Stromal cell of bone marrow (primary cell): ENCODE measurements at regions not wholly inside any gene's neighbourhood (a gene's known extent, or its start where the extent isn't known, plus 50 kb on each side); places are given as distances from the start of the nearest gene placed in this dataset.

Source experiments
- DNase-seq: peaks from one replicate; pipeline ENCODE4 v3.0.0-alpha.2; 2012; ENCODE audit warnings: low read depth

DNA sequence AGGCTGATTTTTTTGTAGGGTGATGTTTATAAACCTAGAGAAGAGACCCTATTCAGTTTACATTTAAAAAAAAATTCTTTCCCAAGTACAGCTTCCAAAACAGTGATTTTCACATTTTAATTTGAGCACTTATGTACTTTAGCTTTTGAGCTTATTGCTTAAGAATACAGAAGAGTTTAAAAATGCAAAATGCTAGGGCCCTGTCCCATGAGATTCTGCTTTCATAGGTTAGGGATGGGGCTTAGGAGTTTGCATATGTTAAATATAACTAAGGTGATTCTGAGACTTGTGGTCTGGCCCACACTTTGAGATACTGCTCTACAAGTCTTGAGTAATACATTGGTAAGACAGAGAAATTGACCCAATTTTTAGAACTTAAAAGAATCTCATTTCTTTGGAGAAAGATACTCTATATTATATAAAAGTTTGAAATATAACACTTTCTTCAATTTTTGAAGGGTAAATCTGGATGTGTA, 137.3 kb upstream of the CWC22 start:
- no peak for DNase-seq

DNA sequence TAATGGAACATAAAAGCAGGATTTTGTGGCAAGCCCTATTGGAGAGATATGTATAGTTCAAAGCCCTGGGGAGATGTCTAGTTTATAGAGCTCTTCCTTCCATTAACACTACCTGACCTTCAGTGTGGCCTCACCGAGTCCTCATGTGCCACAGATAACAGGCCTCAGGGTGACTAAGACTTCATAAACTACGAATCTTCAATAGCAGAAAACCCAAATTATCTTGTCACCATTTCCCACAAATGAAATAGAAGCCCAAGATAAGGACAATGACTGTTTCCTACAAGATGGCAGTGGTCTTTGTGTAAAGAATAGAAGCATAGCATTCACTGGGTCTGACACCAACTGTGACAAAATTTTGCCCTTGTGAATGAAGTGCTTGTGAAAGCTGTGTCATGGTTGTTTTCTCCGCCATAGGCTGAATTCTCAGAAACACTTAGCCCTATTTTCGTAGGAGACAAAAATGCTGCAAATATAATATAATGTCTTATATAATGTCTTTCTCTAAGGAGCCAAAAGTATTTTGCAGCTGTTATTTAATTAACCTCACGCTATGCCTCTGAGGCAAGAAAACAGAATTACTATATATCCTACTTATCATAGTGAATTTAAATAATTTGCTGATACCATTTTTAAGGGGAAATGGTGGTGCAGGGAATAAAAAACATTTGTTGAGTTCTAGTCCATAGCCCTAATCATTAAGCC, 136.7 kb upstream of the CWC22 start:
- no peak for DNase-seq

DNA sequence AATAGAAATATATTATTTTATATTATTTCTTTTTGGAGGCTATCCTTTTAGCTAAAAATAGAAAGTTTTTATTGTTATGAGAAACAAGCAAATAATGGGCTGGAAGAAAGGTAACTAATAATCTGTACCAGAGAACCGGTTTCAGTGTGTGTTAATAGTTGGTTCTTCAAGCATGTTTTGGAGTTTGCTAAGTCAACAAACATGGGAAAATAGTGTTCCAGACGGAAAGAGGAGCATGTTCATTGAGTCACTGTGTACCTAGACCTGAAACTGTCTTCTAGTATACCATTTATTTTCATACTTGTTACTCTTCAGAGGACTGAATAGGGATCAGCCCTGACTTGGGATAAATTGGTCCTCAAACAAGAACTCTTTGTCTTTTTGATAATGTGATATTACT, 134.5 kb upstream of the CWC22 start:
- DNase-seq, result no peak

DNA sequence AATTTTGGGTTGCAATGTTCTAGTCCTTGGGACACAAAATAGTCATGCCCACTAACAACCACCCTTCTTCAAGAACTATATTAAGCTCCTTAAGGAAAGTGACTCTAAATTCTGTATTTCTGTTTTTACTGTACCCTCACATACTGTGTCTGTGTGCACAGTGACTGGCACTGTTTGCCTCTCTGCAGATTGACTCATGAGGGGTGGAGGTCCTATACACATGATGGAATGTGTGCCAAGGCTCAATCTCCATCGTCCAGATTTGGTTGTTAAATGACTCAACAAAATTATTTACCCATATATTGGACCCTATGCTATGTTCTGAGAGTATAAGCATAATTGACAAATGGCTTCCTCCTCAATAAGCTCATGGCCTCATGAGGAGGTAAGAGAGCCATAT, 126.6 kb upstream of the CWC22 start:
- DNase-seq, result no peak

DNA sequence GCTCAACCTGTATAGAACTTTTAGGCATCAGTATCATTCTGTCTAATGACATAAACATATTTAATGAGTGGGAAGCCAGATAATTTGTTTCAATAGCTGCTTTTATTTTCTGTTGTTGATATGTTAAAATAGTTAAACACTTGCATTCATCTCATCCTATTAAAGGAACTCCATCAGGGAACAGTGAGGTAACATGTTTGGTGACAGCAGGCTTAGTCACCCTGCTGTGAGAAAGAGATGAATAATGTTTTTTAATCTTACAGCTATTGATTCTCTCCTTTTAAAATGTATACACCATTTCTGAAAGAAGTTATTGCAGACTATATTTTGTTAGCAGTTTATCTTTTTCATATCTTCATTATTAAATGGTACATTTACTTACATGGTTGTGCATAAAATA, 123.3 kb upstream of the CWC22 start:
- peak; percentile 21 for DNase-seq

DNA sequence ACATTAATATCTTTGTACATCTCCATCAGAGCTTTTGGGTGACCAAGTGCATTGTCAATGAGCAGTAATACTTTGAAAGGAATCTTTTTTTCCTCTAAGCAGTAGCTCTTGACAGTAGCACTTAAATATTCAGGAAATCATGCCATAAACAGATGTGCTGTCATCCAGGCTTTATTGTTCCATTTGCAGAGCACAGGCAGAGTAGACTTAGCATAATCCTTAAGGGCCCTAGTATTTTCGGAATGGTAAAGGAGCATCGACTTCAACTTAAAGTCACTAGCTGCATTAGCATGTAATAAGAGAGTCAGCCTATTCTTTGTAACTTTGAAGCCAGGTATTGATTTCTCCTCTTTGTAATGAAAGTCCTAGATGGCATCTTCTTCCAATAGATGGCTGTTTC, 121.8 kb upstream of the CWC22 start:
- DNase-seq, result no peak

DNA sequence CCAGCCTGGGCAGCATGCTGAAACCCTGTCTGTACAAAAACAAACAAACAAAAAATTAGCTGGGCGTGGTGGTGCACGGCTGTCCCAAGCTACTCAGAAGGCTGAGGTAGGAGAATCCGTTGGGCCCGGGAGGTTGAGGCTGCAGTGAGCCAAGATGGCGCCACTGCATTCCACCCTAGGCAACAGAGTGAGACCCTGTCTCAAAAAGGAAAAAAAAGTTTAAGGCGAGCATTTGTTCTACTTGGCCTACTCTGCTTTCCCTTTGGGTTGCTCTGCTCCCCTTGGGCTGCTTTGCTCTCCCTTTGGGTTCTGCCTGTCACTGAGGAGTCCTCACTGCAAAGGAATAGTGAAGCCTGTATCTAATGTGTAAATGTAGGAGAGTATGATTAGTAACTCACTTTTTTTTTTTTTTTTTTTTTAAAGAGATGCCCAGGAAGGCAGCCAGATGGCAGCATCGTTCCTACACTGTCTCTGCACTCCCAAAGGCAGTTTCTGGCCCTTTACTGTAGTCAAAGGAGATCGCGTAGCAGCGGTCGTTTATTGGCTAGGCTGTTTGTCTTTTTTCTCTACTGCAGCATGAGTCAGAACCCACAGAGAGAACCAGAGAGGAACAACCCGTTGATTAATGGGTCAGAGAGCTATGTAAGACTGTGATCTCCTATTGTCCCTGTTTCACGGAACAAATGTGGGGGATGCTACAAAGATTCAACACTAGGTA, 118.3 kb upstream of the CWC22 start:
- peak; percentile 97 for DNase-seq

DNA sequence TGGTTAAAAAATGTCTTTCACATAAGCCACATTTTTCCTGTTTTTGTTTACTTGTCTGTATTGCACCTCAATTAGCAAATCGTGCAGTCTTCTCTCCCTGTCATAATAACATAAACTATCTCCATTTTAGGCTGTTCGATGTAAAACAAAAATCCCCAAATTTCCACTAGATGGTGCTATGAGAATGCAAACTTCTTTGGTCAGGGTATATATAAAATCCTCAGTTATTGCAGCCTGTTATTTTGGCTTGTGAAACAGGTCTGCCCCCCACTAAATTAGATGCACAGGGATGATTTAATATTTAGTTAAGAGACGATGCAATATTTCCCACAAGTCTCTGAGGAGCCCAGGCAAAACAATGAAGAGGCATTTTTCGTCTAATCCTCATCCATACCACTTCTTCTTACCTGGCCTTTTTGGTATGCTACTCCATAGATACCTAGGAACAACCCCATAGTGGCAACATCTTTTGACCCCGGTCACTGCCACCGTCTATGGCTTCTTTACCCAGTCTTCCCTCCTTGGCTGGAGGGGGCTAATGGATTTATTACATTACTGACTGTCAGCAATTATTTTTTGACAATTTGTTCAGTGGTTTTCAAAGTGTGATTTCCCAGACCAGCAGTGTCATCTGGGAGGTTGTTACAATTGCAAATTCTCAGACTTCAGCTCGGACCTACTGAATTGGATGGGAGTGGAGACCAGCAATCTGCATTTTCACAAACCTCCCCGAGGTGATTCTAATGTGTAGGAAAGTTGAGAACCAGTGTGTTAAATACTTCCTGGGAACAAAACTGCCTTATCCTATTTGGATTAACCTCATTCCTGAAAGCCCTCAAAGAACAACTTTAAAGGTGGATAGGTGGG, 117.4 kb upstream of the CWC22 start:
- DNase-seq, result peak; percentile 59

DNA sequence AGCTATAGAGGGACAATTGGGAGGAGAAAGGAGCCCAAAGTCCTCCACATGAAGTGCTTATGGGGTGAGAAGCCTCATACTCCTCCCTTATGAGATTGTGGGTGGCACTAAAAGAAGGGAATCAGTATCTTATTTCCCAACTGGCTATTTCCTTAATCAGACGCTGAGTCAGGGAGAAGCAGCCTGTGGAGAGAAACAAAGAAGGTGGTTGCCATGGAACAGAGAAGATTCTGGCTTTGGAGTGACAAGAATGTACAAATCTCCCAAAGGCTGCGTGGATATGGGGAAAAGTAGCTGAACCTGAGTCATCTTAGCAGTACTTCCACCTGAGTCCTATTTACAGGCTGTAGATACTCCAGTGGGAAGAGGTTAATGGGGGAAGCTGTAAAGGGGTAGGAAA, 115.8 kb upstream of the CWC22 start:
- DNase-seq, result peak; percentile 72

DNA sequence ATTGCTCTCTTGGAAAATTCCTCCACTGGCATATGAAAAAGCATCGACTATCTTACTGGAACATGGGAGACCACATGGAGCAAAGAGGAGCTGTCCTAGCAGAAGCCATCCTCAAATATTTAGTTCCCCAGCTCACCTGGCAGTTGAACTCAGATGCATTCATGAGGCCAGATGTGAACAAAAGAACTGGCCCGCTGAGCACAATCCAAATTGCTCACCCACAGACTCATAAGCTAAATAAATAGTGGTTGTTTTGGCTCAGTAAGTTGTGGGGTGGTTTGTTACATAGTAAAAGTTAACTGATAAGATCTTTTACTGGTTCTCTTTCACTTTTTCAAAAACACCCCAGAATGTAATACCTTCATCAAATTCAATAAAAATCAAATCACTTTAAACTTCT, 108.6 kb upstream of the CWC22 start:
- DNase-seq, result no peak

DNA sequence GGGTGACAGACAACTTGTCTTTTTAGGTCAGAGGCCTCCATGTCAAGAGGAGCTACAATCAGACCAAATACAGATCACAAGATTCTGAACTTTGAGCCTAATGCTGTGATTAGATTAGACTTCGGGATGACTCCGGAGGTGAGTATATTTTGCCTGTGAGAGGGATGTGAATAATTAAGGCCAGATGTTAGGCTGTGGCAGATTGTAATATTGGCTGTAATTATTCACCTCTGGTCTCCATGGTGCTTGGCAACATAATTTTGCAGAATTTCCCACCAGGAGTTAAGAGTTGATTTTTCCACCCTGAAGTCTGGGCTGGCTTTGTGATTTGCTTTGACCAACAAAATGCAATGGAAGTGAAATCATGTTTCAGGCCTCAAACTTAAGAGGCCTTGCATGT, 108.2 kb upstream of the CWC22 start:
- no peak for DNase-seq

DNA sequence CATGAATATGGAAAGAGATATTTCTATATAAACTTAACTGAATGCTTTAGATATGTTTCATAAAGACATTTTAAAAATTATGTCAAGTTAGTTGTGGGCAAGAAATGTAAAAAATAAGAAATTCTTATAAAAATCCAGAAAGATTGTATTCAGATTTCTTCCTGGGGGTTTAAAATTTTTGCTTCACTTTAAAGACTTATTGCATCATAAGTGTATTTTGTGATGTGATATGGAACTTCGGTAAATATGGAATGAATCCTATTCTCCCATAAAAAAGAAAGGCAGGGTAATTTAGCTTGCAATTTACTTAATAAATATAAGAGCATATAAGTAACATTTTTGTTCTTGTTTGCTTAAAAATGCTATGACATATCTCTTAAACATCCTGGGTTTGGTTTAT, 104.8 kb upstream of the CWC22 start:
- no peak for DNase-seq

DNA sequence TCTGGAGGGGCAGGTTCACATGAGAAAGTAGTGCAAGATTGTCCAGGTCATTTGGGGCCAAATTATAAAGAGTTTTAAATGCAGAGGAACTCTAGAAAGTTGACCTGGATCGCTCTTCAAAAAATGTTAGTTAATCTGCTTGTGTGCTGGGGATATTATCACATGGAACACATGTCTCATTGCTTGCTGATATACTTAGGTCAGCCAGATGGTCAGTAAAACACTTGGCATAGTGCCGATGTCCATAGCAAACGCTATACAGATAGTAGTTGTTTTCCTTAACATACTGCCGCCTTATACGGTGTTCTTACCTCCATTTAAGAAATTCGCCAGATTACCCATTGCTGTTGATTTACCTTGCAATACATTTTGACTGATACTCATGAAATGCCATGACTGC, 103.4 kb upstream of the CWC22 start:
- DNase-seq, result no peak

DNA sequence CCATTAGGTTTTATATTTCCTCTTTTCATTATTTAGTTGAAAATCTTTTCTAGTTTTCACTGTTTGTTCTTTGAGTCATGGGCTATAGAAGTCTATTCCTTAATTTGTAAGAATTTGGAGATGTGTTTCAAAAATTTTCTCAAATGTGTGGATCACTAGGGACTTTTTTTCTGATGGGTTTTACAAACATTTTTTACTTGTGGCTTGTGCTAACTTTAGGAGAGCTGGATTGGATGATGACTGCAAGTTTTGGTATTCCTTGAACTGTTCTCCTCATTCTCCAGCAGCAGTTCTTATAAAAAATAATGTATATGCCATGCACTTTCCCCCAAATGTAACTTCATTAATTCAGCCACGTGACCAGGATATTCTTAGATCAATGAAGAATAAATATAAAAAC, 94.7 kb upstream of the CWC22 start:
- DNase-seq, result peak; percentile 40

DNA sequence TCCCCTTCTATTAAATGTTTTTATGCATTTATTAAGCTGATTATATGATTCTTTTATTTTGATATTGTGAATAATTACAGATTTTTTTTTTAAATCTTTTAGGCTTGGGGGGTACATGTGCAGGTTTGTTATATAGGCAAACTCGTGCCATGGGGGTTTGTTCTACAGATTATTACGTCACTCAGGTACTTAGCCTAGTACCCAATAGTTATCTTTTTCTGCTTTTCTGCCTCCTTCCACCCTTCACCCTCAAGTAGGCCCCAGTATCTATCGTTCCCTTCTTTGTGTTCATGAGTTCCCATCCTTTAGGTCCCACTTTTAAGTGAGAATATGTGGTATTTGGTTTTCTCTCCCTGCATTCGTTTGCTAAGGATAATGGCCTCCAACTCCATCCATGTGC, 92.2 kb upstream of the CWC22 start:
- DNase-seq, result no peak

DNA sequence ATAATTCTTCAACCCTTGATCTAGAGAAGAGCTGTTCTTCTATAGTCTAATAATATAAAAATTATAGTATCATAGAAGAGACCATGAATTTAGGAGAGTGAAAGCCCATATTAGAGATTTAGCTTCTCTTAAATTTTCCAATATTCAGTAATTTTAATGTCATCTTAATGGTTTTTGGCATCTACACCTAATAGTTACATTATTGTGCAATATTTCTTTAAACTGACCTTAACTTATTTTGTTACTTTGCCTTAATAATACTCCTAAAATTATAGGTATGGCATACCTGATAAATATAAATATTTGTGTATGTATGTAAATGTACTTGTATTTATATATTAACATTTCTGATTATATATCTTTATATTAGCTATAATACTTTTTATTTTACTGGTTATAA, 78.0 kb upstream of the CWC22 start:
- DNase-seq, result no peak

DNA sequence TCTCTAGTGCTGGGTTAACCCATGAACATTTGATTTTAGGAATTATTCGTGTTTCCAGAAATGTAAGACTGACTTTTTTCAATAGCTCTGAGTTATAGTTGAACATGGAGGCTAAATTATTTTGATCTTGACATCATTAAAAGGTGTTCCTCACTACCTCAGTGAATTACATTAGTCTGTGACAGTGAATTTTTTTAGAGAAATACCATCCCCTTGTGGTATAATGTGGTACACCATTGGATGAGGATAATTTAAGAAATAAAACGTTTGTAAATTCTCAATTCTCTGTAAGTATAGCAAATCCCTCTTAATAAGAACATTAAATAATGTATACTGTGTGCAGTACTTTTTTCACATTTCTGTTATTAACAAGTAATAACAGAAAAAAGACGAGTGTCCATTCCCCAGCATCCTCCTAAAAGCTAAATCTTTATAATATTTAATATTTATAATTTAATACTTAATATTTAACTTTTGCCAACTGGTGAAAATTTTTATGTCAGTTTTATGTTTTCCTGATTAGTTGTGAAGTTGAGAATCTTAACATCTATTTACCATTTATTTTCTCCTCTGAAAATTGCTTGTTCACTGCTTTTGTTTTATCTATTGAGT, 70.3 kb upstream of the CWC22 start:
- DNase-seq, result no peak

DNA sequence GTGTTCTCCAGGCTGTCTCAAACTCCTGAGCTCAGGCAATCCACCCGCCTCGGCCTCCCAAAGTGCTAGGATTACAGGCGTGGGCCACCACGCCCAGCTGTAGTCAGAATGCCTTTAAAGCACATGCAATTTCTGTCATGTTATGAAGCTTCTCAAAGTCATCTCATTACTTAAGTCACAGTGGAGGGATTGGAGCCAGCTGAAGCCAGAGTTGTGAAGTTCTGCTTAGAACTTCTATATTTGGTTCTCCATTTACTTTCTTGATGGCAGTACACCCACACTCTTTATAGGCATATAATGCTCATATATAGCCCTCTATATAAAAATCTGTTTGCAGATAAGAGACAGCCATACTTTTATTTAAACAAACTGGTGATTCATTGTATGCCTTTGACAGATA, 68.8 kb upstream of the CWC22 start:
- no peak for DNase-seq

DNA sequence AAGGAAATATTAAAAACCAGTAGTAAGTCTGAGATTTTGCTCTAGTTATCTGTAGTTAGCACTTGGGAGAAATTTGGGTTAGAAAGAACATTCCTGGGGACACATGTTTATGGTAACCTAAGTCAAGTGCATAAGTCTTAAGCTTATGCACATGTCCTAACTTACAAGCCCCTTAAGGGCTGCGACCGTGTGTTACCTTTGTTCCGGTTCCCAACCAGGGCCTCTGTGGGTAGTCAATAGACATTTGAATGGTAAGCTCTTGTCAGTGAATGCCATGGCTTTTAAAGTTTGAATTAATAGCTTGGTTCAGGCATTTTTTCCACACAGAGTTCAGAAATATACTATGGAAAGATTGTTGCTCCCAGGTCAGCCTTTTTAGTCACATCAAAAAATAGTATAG, 64.7 kb upstream of the CWC22 start:
- no peak for DNase-seq

DNA sequence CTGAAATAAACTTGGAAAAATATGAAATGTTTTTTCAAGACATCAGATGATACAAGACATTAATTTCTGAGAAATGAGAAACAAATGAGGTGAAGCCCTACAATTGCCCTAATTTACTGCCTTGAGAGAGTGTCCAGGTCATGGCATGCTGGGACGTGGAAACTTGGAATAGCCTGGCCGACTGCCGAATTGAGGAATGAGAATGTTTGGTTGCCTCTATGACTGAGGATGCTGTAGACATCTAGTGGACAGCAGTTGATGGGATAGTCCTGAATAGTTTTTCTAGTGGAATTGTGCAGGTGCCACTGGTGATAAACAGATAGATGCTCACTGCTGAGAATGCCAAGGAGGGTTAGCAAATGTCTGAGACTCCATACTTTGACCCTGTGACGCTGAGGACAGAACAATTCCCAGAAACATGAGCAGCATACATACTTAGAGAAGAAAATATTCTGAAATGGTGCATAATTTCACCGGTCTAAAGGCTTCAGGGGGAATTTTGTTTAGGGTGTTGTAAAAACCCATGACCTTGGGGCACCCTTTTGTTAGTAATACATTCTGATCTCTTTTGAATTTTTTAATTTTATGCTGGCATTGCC, 56.5 kb upstream of the CWC22 start:
- DNase-seq, result no peak

DNA sequence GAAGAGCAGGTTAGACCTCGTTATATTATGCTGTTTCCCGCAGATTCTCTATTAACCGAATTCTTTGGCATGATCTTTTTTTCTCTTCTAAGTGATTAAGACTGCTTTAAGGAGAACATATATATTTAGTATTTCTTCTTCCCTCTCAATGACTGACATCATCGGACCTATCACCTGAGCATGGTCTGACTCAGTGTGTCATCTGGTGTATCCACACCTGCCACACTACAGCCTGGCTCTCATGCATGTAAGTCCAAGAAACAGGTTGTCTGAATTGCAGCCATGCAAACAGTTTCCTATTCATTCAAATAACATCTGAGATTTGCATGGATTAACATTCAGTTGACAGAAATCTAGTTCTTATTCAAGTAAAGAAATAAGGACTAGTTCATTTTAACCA, 55.1 kb upstream of the CWC22 start:
- no peak for DNase-seq

DNA sequence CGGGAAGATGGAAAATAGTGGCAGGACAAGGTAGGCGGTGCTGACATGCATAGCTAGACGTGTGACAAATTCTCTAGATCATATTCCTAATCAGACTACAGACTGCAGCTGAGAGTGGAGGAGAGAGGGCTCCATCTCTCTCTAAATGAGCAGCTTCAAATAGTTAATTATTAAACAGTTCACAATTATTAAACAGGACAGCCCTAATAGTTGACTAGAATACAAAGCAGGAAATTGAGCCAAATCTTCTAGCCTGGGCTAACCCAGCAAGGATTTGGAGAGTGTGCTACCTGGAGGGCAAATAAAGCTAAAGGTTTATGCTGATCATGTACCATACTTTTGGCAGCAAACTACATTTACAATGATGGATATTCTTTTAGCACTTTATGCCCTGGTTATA, 54.4 kb upstream of the CWC22 start:
- no peak for DNase-seq
